NT2/D1 (cell line): ENCODE measurements at regions not wholly inside any gene's neighbourhood (a gene's known extent, or its start where the extent isn't known, plus 50 kb on each side); places are given as distances from the start of the nearest gene placed in this dataset.

Source experiments
- SUZ12 ChIP-seq: IDR thresholded peaks from 2 replicates; pipeline ENCODE4 v1.6.1; 2011; ENCODE audit not compliant: insufficient read length, insufficient read depth; ENCODE audit errors: extremely low read depth
- ZNF274 ChIP-seq: IDR thresholded peaks from 2 replicates; pipeline ENCODE4 v1.6.1; 2011; ENCODE audit warnings: mild to moderate bottlenecking, low read depth, low read length

GRCh38 chr5:74017786-74018211 lies 391.8 kb downstream of the ARHGEF28 start:
- no peak for TF ChIP-seq ZNF274
- TF ChIP-seq SUZ12 = no peak
